ENCODE measurements at regions not wholly inside any gene's neighbourhood (a gene's known extent, or its start where the extent isn't known, plus 50 kb on each side); places are given as distances from the start of the nearest gene placed in this dataset.
"Not testable (repeated sequence)": the region's sequence is repeated elsewhere in the genome, so short reads cannot be mapped to it uniquely, and the experiment has no call there.

- H3K9ac ChIP-seq (ENCODE audit: low read length); H3K79me1 ChIP-seq (ENCODE audit: low read length); H3K4me2 ChIP-seq (ENCODE audit: low read length); H2BK15ac ChIP-seq (replicated peaks; ENCODE audit: low read depth); H3K4ac ChIP-seq (ENCODE audit: low read depth, low read length); H2BK5ac ChIP-seq (ENCODE audit: low read length); H3K56ac ChIP-seq (ENCODE audit: low read length); H3K27ac ChIP-seq (ENCODE audit: low read depth, low read length); H3K4me1 ChIP-seq (ENCODE audit: control insufficient read depth, low read depth, low read length); H2AK5ac ChIP-seq (ENCODE audit: low read length); H2BK120ac ChIP-seq (ENCODE audit: low read depth, low read length); H3K4me3 ChIP-seq (ENCODE audit: low read length); H3K18ac ChIP-seq (ENCODE audit: low read length); DNase-seq; H3K36me3 ChIP-seq (ENCODE audit: control insufficient read depth, insufficient read depth, low read length); H4K5ac ChIP-seq (ENCODE audit: low read length); H3K79me2 ChIP-seq (ENCODE audit: control insufficient read depth, insufficient read depth, low read length); H4K8ac ChIP-seq (ENCODE audit: low read depth, low read length); H3K27me3 ChIP-seq (ENCODE audit: insufficient read depth, low read length, poor library complexity); H3K23ac ChIP-seq (ENCODE audit: low read length): not testable (repeated sequence)
- WGBS (ENCODE audit: extremely low coverage, insufficient coverage, low lambda C conversion rate): no CpG with 5 or more reads among the region's 6 CpGs
These were observed 173.0 kb upstream of the VKORC1L1 start for GRCh38 chr7:65699715-65700356.

DNA sequence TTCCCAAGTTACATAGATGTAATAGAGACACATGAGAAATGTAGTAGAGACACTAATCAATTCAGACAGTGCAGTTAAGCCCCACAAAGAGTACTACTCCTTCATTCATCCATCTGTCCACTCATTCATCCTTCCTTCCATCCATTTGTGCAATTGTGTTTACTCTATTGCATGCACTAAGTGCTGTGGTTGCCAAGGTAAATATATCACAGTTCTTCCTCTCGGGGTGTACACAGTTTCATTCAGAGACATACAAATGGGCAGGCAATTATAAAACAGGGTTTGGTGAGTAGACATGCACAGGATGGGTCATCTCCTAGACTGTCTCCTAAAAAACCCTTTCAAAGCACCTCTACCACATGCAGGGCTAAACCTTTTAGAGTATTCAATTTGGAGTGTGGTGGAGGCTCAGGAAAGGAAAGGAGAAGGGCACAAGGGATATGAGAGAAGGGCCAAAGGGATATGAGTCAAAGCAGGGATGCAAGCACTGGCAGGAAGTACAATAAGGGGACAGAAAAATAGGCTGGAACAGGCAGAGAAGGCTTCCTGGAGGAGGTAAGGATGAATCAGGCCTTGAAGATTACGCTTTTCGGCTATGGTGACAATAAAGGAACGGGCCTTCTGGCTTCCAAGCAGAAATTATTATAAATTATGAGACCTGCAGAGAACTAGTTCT lies 153.6 kb upstream of the VKORC1L1 start:
- H3K36me3 ChIP-seq (ENCODE audit: control insufficient read depth, insufficient read depth, low read length); H2BK15ac ChIP-seq (replicated peaks; ENCODE audit: low read depth); H2BK120ac ChIP-seq (ENCODE audit: low read depth, low read length); DNase-seq; H3K79me1 ChIP-seq (ENCODE audit: low read length); H3K79me2 ChIP-seq (ENCODE audit: control insufficient read depth, insufficient read depth, low read length); H4K8ac ChIP-seq (ENCODE audit: low read depth, low read length); H3K4me3 ChIP-seq (ENCODE audit: low read length); H3K18ac ChIP-seq (ENCODE audit: low read length); H3K27me3 ChIP-seq (ENCODE audit: insufficient read depth, low read length, poor library complexity); H3K27ac ChIP-seq (ENCODE audit: low read depth, low read length); H3K56ac ChIP-seq (ENCODE audit: low read length); H3K23ac ChIP-seq (ENCODE audit: low read length); H2BK5ac ChIP-seq (ENCODE audit: low read length); H3K4me1 ChIP-seq (ENCODE audit: control insufficient read depth, low read depth, low read length); H2AK5ac ChIP-seq (ENCODE audit: low read length); H3K4me2 ChIP-seq (ENCODE audit: low read length); H4K5ac ChIP-seq (ENCODE audit: low read length); H3K9ac ChIP-seq (ENCODE audit: low read length); H3K4ac ChIP-seq (ENCODE audit: low read depth, low read length): not testable (repeated sequence)
- WGBS (ENCODE audit: extremely low coverage, insufficient coverage, low lambda C conversion rate): no CpG with 5 or more reads among the region's 4 CpGs

- Histone ChIP-seq H2BK5ac (ENCODE audit: low read length) (no peak overlapping the region), H3K27me3 (ENCODE audit: insufficient read depth, low read length, poor library complexity) (no peaks in the 10 kb centered on the region), H3K27ac (ENCODE audit: low read depth, low read length) (no peak overlapping the region), H2AK5ac (ENCODE audit: low read length) (no peak overlapping the region), H3K79me2 (ENCODE audit: control insufficient read depth, insufficient read depth, low read length) (no peaks in the 10 kb centered on the region), H3K4me3 (ENCODE audit: low read length) (no peak overlapping the region), H3K23ac (ENCODE audit: low read length) (no peak overlapping the region), H3K4me2 (ENCODE audit: low read length) (no peak overlapping the region), H3K9ac (ENCODE audit: low read length) (no peak overlapping the region), H3K18ac (ENCODE audit: low read length) (no peak overlapping the region), H3K56ac (ENCODE audit: low read length) (no peak overlapping the region), H3K79me1 (ENCODE audit: low read length) (no peaks in the 10 kb centered on the region), H3K36me3 (ENCODE audit: control insufficient read depth, insufficient read depth, low read length) (no peaks in the 10 kb centered on the region), H3K4me1 (ENCODE audit: control insufficient read depth, low read depth, low read length) (no peaks in the 10 kb centered on the region), H4K5ac (ENCODE audit: low read length) (no peak overlapping the region), H4K8ac (ENCODE audit: low read depth, low read length) (no peak overlapping the region), H2BK120ac (ENCODE audit: low read depth, low read length) (no peak overlapping the region), H2BK15ac (replicated peaks; ENCODE audit: low read depth) (no peak overlapping the region), H3K4ac (ENCODE audit: low read depth, low read length) (no peak overlapping the region)
- DNase-seq: peak; percentile 65
- no CpG with 5 or more reads among the region's 11 CpGs for WGBS (ENCODE audit: extremely low coverage, insufficient coverage, low lambda C conversion rate)
These were observed 150.5 kb upstream of the VKORC1L1 start for GRCh38 chr7:65722361-65722792.

DNA sequence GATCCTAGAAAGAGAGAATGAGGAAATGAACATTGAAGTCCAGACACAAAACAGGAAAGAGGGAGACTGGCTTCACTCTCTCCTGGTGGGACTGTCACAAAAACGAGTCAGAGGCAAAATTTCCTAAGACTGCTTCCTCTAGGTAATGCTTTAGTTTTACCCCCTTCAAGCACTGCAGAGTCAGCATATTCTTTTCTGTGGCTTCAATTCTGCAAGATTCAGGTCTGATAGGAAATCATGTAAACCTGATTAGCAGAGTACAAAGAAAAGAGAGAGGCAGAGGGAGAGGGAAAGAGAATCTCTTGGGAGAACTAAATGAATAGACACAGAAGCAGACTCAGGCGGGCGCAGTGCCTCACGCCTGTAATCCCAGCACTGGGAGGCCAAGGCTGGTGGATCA lies 145.7 kb upstream of the VKORC1L1 start:
- not testable (repeated sequence) for H2AK5ac ChIP-seq (ENCODE audit: low read length); H3K4me3 ChIP-seq (ENCODE audit: low read length); H3K18ac ChIP-seq (ENCODE audit: low read length); H4K5ac ChIP-seq (ENCODE audit: low read length); H3K27ac ChIP-seq (ENCODE audit: low read depth, low read length); H2BK5ac ChIP-seq (ENCODE audit: low read length); H3K36me3 ChIP-seq (ENCODE audit: control insufficient read depth, insufficient read depth, low read length); H4K8ac ChIP-seq (ENCODE audit: low read depth, low read length); H3K79me2 ChIP-seq (ENCODE audit: control insufficient read depth, insufficient read depth, low read length); H3K4me1 ChIP-seq (ENCODE audit: control insufficient read depth, low read depth, low read length); H3K27me3 ChIP-seq (ENCODE audit: insufficient read depth, low read length, poor library complexity); H2BK120ac ChIP-seq (ENCODE audit: low read depth, low read length); H3K56ac ChIP-seq (ENCODE audit: low read length); H3K79me1 ChIP-seq (ENCODE audit: low read length); H3K4ac ChIP-seq (ENCODE audit: low read depth, low read length); H3K4me2 ChIP-seq (ENCODE audit: low read length); DNase-seq; H3K9ac ChIP-seq (ENCODE audit: low read length); H3K23ac ChIP-seq (ENCODE audit: low read length); H2BK15ac ChIP-seq (replicated peaks; ENCODE audit: low read depth)
- WGBS (ENCODE audit: extremely low coverage, insufficient coverage, low lambda C conversion rate): no CpG with 5 or more reads among the region's 4 CpGs

GRCh38 chr7:65731129-65731528 lies 141.7 kb upstream of the VKORC1L1 start:
- H3K79me1 ChIP-seq (ENCODE audit: low read length): no peaks in the 10 kb centered on the region
- H3K18ac ChIP-seq (ENCODE audit: low read length): no peak overlapping the region
- H2BK120ac ChIP-seq (ENCODE audit: low read depth, low read length): no peak overlapping the region
- no peaks in the 10 kb centered on the region for H3K79me2 ChIP-seq (ENCODE audit: control insufficient read depth, insufficient read depth, low read length)
- no peak overlapping the region for H3K27ac ChIP-seq (ENCODE audit: low read depth, low read length)
- H3K23ac ChIP-seq (ENCODE audit: low read length): no peak overlapping the region
- no peak overlapping the region for H3K4ac ChIP-seq (ENCODE audit: low read depth, low read length)
- peak overlapping the region; percentile 76 for H4K8ac ChIP-seq (ENCODE audit: low read depth, low read length)
- WGBS (ENCODE audit: extremely low coverage, insufficient coverage, low lambda C conversion rate): no CpG with 5 or more reads among the region's 7 CpGs
- H2AK5ac ChIP-seq (ENCODE audit: low read length): no peak overlapping the region
- peak overlapping the region; percentile 71 for H3K9ac ChIP-seq (ENCODE audit: low read length)
- H3K4me2 ChIP-seq (ENCODE audit: low read length): peak overlapping the region; percentile 70
- no peaks in the 10 kb centered on the region for H3K27me3 ChIP-seq (ENCODE audit: insufficient read depth, low read length, poor library complexity)
- H2BK15ac ChIP-seq (replicated peaks; ENCODE audit: low read depth): no peak overlapping the region
- H3K56ac ChIP-seq (ENCODE audit: low read length): peak overlapping the region; percentile 82
- H4K5ac ChIP-seq (ENCODE audit: low read length): no peak overlapping the region
- H3K4me3 ChIP-seq (ENCODE audit: low read length): no peak overlapping the region
- no peak overlapping the region for H2BK5ac ChIP-seq (ENCODE audit: low read length)
- H3K36me3 ChIP-seq (ENCODE audit: control insufficient read depth, insufficient read depth, low read length): no peaks in the 10 kb centered on the region
- no peak for DNase-seq
- no peaks in the 10 kb centered on the region for H3K4me1 ChIP-seq (ENCODE audit: control insufficient read depth, low read depth, low read length)

All from mesendoderm (in vitro differentiated cells).